Activated effector memory CD4-positive, alpha-beta T cell treated with Interleukin-2 at 50 U/mL for 16 hours (primary cell): ENCODE measurements at regions not wholly inside any gene's neighbourhood (a gene's known extent, or its start where the extent isn't known, plus 50 kb on each side); places are given as distances from the start of the nearest gene placed in this dataset.
"Not testable (repeated sequence)": the region's sequence is repeated elsewhere in the genome, so short reads cannot be mapped to it uniquely, and the experiment has no call there.

Experiments
- DNase-seq: peaks from one replicate; pipeline ENCODE4 v3.0.0-alpha.2; 2020

DNA sequence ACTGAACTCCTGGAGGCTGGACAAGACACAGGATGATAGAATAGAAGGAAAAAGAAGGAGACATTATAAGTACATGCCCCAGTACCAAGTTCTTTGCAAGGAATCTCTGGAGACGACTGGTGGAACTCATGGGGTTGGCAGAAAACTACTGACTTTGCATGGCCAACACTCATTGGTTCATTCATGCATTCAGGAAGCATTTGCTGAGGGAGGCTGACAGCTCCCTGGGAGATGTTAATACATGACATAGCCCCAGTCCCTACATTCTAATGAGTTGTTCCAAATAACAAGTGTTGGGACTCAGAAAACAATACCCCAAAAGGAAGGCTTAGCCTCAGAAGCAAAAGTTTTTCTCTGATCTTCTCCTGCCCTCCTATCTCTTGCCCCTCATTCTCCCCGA, 172.8 kb upstream of the IRF2BP2 start:
- no peak for DNase-seq

DNA sequence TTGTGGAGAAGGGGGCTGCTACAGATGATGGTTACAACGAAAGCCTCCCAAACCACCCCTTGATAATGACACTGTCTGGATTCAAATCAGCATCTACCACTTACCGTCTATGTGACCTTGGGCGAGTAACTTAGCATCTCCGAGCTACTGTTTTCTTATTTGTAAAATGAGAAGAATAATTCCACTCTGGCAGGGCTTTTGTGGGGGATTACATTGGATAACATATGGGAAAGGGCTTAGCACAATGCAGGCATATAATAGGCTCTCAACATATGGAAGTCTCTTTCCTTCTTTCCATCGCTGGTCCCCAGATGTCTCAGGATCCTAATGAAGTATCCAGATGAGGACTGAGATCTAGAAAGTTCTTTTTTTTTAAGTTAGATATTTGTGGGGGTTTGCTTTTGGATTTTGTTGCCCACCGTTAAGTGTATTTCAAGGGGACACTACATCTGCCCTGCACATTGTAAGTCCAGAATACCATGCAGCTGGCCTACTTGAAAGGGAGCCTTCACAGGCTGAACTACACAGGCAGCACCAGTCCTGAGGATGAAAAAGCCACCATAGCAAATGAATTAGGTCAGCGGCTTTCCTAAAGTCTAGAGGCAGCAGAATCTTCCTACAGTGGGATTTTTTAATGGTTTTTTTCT, 172.2 kb upstream of the IRF2BP2 start:
- no peak for DNase-seq

DNA sequence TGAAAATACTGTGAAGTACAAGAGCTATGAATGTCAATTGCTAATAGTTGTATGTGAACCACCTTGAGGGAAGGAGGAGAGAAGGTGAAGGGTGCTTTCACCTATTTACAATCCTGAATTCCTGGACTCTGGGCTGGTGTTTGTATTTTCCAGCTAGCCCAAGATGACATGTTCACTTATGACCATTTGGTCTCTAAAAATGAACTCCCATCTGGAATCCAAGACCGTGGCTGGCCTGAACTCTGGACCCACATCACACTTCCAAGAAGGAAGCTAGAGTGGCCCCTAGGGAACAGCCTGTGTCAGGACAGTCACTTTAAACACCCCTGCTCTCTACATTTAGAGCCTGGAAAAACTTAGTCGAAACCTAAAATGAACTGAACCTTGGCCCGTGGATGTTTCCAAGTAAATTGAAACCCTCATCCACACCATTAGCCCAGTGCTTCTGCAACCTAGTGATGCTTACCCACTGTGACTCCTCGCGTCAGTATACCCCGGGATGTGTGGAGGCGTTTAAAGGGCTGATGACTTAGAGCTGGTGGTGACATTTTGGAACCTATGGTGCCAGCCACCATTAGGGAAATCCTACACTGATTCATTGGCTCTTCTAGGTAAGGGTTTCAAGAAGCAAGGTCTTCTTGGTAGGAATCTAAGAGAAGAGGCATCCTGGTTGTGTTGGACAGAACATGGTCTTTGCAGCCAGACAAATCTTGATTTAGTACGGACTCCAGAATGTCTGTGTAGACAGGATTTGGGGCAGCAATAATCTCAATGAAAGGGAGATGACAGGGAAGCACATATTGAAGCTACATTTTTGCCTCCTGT, 171.5 kb upstream of the IRF2BP2 start:
- DNase-seq = no peak

GRCh38 chr1:234780531-234781162, 170.7 kb upstream of the IRF2BP2 start:
- peak; percentile 10 for DNase-seq

GRCh38 chr1:234780112-234780511, 170.1 kb upstream of the IRF2BP2 start:
- DNase-seq = no peak

DNA sequence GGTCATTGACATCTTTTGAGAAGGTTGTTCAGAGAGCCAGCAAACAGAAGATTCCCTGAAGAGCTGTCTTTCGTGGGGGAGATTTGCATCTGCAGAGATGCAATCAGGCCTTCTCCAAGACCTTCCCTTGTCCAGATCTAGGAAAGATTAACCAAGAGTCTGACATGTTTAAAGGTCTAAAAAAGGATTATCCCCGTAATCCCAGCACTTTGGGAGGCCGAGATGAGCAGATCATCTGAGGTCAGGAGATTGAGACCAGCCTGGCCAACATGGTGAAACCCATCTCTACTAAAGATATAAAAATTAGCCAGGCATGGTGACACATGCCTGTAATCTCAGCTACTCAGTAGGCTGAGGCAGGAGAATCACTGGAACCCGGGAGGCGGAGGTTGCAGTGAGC, 169.6 kb upstream of the IRF2BP2 start:
- DNase-seq = not testable (repeated sequence)

DNA sequence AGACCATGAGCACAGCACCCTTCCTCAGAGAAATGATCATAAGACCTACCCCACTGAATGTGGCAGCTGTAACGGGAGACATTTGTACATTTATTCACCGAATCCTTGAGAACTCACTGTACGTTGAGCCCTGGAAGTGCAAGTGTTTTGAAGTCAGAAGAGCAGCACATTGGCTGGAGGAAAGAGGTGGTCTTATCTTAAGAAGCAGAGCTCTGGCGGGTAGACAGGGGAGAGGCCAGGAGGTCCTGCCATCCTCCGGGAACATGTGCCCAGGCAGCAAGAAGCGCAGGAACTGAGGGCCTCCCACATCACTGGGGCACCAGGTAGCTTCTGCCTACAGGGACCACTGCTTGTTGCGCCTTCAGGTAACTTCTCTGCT, 169.2 kb upstream of the IRF2BP2 start:
- no peak for DNase-seq

DNA sequence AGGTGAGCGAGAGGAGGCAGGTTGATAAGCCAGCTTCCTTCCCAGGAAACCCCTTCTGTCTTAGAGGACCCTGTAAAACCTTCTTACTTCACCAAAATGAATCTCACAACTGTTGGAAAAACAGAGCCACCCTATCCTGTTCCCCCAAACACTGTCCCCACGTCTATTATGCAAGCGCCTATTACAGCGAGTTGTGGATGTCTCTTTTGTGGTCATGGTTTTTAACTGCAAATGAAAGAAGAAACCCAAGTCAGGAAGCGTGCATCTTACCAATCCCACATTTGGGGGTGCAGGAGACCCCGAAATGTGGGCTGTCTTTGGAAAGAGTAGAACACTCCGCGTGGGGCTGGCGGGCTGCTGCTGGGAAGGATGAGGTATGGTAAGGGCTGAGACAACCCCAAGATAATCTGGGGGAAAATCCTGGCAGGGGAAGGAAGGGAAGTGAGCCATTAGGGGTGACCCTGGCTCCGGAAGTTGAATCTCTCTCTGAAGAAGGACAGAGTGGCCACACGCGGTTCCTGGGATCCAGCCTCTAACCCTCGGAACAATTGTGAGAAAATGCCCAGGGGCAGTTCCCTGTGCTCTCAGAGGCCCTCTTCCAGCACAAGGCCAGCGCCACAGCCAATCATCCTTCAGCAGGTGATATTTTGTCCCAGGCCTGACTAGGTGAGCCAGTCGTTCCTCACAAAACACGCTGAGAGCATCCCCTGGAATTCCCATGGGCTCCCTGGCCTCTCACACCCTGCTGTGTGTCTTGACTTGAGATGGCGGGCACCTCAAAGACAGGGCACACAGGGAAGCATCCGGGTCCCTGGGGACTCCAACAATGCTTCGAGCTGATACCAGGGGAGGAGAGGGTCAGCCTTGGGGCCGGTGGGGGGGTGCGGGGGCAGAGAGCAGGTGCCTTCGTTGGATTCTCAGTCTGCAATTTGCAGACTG, 168.5 kb upstream of the IRF2BP2 start:
- no peak for DNase-seq

DNA sequence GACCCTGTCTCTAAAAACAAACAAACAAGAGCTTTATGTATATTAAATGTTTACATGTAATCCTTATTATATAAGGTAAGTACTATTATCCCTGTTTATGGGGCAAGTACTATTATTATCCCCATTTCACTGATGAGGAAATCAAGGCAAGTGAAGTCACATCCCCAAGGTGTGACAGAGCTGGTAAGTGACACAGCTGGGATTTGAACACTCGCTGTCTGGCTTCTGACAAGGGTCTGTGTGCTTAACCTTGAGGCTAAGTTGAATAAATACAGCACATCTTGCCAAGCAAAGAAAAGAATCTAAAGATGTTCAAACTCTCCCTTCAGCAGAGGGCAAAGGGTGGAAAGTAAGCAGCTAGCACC, 167.9 kb upstream of the IRF2BP2 start:
- no peak for DNase-seq

GRCh38 chr1:234776876-234777855, 167.2 kb upstream of the IRF2BP2 start:
- no peak for DNase-seq

DNA sequence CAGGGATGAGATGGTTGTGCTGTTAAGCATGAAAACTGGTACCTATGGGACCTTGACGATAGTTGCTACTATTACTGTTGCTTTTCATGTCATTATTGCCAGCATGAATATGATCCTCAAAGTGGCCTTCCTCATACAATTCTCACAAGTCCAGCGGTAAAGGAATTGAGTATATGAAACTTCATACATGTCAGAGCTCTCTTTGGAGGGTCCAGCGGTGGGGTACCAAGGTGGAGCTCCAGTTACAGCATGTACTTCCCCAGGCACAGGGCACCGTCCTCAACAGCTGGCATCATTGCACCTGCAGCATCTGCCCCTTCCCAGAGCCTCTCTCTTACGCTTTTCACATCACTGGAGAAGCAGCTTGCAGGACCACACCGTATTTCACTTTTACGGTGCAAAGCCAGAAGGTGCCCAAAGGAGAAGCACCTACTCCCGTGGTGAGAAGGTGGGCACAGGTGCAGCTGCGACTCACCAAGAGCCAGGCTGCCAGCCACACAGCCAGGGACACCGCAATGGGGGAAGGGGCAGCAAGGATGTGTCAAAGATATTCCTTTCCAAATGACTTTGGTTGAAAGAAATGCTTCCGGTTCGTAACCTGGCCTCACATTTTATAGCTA, 166.4 kb upstream of the IRF2BP2 start:
- DNase-seq = no peak

GRCh38 chr1:234775477-234776246, 165.7 kb upstream of the IRF2BP2 start:
- DNase-seq = no peak

GRCh38 chr1:234774971-234775370, 165.0 kb upstream of the IRF2BP2 start:
- no peak for DNase-seq

DNA sequence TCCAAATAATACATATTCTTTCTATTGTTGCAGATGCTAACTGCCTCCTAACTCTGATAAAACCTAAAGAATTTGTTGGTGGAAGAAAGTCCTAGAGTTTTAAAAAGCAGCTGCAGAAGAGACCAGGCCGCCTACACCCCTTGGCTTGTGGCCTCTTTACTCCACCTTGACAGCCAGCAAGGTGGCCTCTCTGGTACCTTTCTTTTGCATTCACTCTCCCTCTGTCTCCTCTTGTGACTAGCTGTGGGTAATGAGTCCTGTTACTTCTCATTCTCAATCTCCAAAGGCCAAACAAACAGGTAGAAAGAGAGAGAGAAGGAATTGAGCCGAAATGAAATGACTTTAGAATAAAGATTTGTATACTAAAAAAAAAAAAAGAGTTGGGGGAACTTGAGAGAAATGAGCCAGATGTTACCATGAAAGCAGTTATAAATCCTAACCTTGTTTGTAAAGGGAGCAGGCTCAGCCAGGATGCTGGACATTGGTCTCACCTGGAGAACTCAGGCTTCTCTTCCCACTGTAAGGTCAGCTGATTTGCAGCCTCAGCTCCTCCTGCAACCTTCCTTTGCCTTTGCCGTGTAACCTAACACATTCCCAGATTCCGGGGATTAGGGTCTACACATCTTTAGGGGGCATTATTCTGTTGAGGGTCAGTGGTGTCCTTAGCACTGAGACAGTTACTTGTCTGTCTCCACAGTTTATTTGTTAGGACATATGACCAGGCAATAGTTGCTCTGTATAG, 164.1 kb upstream of the IRF2BP2 start:
- DNase-seq = no peak

DNA sequence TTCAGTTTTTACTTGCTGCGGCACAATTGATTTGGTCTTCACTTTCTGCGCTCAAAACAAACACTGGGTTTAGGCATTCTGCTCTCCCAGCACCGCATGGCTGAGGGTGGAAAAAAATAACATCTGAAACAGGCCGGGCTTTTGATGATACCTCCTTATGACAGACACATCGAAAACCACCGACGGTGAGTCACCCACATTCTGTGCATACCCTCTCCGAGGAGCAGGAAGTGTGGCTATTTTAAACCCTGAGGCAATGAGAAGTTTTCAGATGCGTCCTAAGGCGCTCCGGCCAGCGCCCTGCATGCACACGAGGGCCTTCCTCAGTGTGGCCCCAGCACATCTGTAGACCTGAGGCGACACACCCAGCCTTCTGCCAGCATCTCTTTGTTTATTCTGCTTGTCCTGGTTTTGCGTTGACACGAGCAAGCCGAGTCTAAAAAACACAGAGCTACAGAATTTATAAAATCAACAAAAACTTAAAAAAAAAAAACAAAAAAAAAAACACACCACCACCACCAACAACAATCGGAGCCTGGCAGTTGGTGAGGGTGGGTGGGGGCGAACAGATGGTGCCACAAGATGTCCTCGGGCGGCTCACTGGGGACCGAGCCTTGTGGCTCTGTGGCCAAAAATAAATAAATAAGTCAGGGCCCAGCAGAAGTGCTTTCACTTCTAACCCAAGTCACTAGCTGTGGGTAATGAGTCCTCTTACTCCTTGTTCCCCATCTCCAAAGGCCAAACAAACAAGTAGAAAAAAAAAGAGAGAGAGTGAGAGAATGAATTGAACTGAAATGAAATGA, 162.6 kb upstream of the IRF2BP2 start:
- peak; percentile 75 for DNase-seq

GRCh38 chr1:234771642-234772344, 161.8 kb upstream of the IRF2BP2 start:
- DNase-seq = no peak

GRCh38 chr1:234770924-234771540, 161.1 kb upstream of the IRF2BP2 start:
- DNase-seq = no peak
